Sigmoid colon (tissue), 4 donors: ENCODE measurements at regions not wholly inside any gene's neighbourhood (a gene's known extent, or its start where the extent isn't known, plus 50 kb on each side); places are given as distances from the start of the nearest gene placed in this dataset.

Experiments
- CTCF ChIP-seq, 4 experiments: fragments of 450-650 bp in 3 of 4; fragments of 200-600 bp in 1 of 4; IDR thresholded peaks; one replicate each; pipeline ENCODE4 v1.5.1; 2016 to 2019; ENCODE audit warnings: antibody characterized with exemption in 4 of 4, mild to moderate bottlenecking in 3 of 4, moderate library complexity in 2 of 4
- POLR2AphosphoS5 ChIP-seq, 4 donors: sonication (generic); formaldehyde crosslinking; IDR thresholded peaks; one replicate each; pipeline ENCODE4 v1.6.1; 2017; ENCODE audit warnings: antibody characterized with exemption in 4 of 4

DNA sequence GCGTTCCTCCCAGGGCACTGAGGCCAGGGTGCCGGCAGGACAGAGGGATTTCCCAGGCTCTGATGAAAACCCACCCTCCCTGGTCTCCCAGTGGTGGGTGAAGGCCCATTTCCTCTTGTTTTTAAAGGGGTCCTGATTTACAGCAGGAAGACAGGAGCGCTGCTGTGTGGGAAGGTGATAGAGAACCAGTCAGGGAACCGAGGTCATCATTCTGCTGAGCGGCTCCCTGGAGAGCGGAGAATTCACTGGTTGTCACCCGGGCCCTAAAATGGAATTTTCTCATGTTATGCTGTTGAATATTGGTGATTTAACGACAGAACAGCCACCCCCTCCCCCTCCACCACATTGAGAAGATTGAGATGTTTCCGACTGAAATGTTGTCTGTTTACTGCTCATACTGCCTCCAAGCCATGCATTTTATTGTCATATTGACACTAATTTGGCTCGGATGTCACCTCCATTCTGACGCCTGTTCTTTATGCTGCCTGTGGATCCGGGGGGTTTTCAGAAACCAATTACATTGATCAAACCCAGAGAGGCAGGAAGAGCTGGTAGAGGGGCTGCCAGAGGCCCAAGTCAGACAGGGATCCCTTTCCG lies 225.2 kb downstream of the GLI2 start:
- no peak for TF ChIP-seq CTCF (IDR thresholded peaks at IDR 0.05)
- no peak for TF ChIP-seq POLR2AphosphoS5 (IDR thresholded peaks at IDR 0.05)
